Neural cell (in vitro differentiated cells): ENCODE measurements at regions not wholly inside any gene's neighbourhood (a gene's known extent, or its start where the extent isn't known, plus 50 kb on each side); places are given as distances from the start of the nearest gene placed in this dataset.

ENCODE experiments used
- H2AFZ ChIP-seq: fragments of 200-600, 300-800 bp; sonication (generic), shearing (Covaris generic); 2 replicates; pipeline ENCODE4 v1.6.0; 2014; ENCODE audit warnings: low read depth, mild to moderate bottlenecking, antibody characterized with exemption, low read length, moderate library complexity
- H3F3A ChIP-seq: fragments of 200-600 bp; shearing (Covaris generic); 2 replicates; pipeline ENCODE4 v1.6.1; 2016; ENCODE audit warnings: mild to moderate bottlenecking, moderate library complexity, mixed read lengths, antibody characterized with exemption, low read length; ENCODE audit not compliant: insufficient read depth, poor library complexity, severe bottlenecking
- H3K27ac ChIP-seq: fragments of 200-600, 300-800 bp; sonication (generic), shearing (Covaris generic); 2 replicates; pipeline ENCODE4 v1.5.1; 2014; ENCODE audit warnings: mild to moderate bottlenecking, low read length, moderate library complexity
- H3K27me3 ChIP-seq: fragments of 300-800, 200-600 bp; sonication (generic), shearing (Covaris generic); 2 replicates; pipeline ENCODE4 v1.6.0; 2014; ENCODE audit warnings: mild to moderate bottlenecking, low read depth, low read length, moderate library complexity; ENCODE audit not compliant: insufficient read depth
- H3K36me3 ChIP-seq: fragments of 300-800, 200-600 bp; sonication (generic), shearing (Covaris generic); 2 replicates; pipeline ENCODE4 v1.5.1; 2014; ENCODE audit warnings: mild to moderate bottlenecking, antibody characterized with exemption, low read length, moderate library complexity; ENCODE audit not compliant: insufficient read depth
- H3K4me2 ChIP-seq: fragments of 300-800, 200-600 bp; sonication (generic), shearing (Covaris generic); 2 replicates; pipeline ENCODE4 v1.6.0; 2014; ENCODE audit warnings: mild to moderate bottlenecking, low read length
- H3K4me3 ChIP-seq: fragments of 300-800, 200-600 bp; sonication (generic), shearing (Covaris generic); 2 replicates; pipeline ENCODE4 v1.5.1; 2014; ENCODE audit warnings: mild to moderate bottlenecking, low read length, moderate library complexity
- H3K79me2 ChIP-seq: fragments of 200-600 bp; shearing (Covaris generic); replicated peaks from 2 replicates; pipeline ENCODE4 v1.6.0; 2014; ENCODE audit warnings: mild to moderate bottlenecking, low read length, moderate library complexity; ENCODE audit not compliant: insufficient read depth
- H3K9ac ChIP-seq: fragments of 300-800, 200-600 bp; sonication (generic), shearing (Covaris generic); 2 replicates; pipeline ENCODE4 v1.6.1; 2016; ENCODE audit warnings: mild to moderate bottlenecking, low read length, mixed read lengths
- H3K9me2 ChIP-seq: fragments of 200-600 bp; shearing (Covaris generic); 2 replicates; pipeline ENCODE4 v1.6.1; 2016; ENCODE audit warnings: mild to moderate bottlenecking, low read length, mixed read lengths; ENCODE audit not compliant: insufficient read depth
- H3K9me3 ChIP-seq: fragments of 200-600, 300-800 bp; sonication (generic), shearing (Covaris generic); 2 replicates; pipeline ENCODE4 v1.6.1; 2016; ENCODE audit warnings: mild to moderate bottlenecking, mixed run types, low read length, moderate library complexity, mixed read lengths
- H4K20me1 ChIP-seq: fragments of 200-600 bp; shearing (Covaris generic); 2 replicates; pipeline ENCODE4 v1.6.1; 2016; ENCODE audit warnings: mild to moderate bottlenecking, mixed run types; ENCODE audit not compliant: insufficient read depth
- CTCF ChIP-seq: fragments of 450-650 bp; IDR thresholded peaks from 2 replicates; pipeline ENCODE4 v1.5.1; 2014; ENCODE audit warnings: antibody characterized with exemption, mild to moderate bottlenecking, moderate library complexity; ENCODE audit not compliant: poor library complexity, severe bottlenecking
- EP300 ChIP-seq: fragments of 450-650 bp; conservative IDR thresholded peaks from 2 replicates; pipeline ENCODE4 v1.6.1; 2014; ENCODE audit warnings: antibody characterized with exemption, mild to moderate bottlenecking, moderate library complexity; ENCODE audit not compliant: poor library complexity, severe bottlenecking
- EZH2 ChIP-seq: fragments of 200-600, 300-800 bp; shearing (Covaris generic), sonication (generic); IDR thresholded peaks from 2 replicates; pipeline ENCODE4 v1.6.1; 2014; ENCODE audit warnings: antibody characterized with exemption, low read length, borderline replicate concordance, mild to moderate bottlenecking; ENCODE audit not compliant: insufficient read depth, poor library complexity, severe bottlenecking
- MXI1 ChIP-seq: fragments of 450-650 bp; conservative IDR thresholded peaks from 2 replicates; pipeline ENCODE4 v1.6.1; 2014; ENCODE audit warnings: antibody characterized with exemption, mild to moderate bottlenecking; ENCODE audit not compliant: poor library complexity, severe bottlenecking
- POLR2AphosphoS5 ChIP-seq: IDR thresholded peaks from 2 replicates; pipeline ENCODE4 v1.6.1; 2012
- RAD21 ChIP-seq: fragments of 450-650 bp; conservative IDR thresholded peaks from 2 replicates; pipeline ENCODE4 v1.6.1; 2014; ENCODE audit warnings: antibody characterized with exemption, mild to moderate bottlenecking, moderate library complexity
- REST ChIP-seq: IDR thresholded peaks from 2 replicates; pipeline ENCODE4 v1.6.1; 2012; ENCODE audit warnings: borderline replicate concordance
- SMC3 ChIP-seq: fragments of 450-650 bp; conservative IDR thresholded peaks from 2 replicates; pipeline ENCODE4 v1.6.1; 2014; ENCODE audit warnings: antibody characterized with exemption, mild to moderate bottlenecking, moderate library complexity; ENCODE audit not compliant: poor library complexity
- TAF1 ChIP-seq: IDR thresholded peaks from 2 replicates; pipeline ENCODE4 v1.6.1; 2012; ENCODE audit warnings: low read depth

- no peaks in the 10 kb centered on the region for H3K79me2 ChIP-seq
- H3K4me2 ChIP-seq: no peak overlapping the region
- no peaks in the 10 kb centered on the region for H3K36me3 ChIP-seq
- H3K9me2 ChIP-seq: no peaks in the 10 kb centered on the region
- H2AFZ ChIP-seq: no peak overlapping the region
- no peak for TF ChIP-seq POLR2AphosphoS5
- TF ChIP-seq REST: no peak
- TF ChIP-seq CTCF: no peak
- no peak for TF ChIP-seq EP300
- TF ChIP-seq SMC3: no peak
- no peak for TF ChIP-seq EZH2
- no peak for TF ChIP-seq TAF1
- no peak for TF ChIP-seq RAD21
- TF ChIP-seq MXI1: no peak
- no peak overlapping the region for H3K4me3 ChIP-seq
- no peaks in the 10 kb centered on the region for H4K20me1 ChIP-seq
- H3F3A ChIP-seq: no peaks in the 10 kb centered on the region
- no peaks in the 10 kb centered on the region for H3K9me3 ChIP-seq
- no peak overlapping the region for H3K9ac ChIP-seq
- H3K27ac ChIP-seq: no peak overlapping the region
- H3K27me3 ChIP-seq: no peaks in the 10 kb centered on the region
These were observed 205.9 kb downstream of the RSL24D1 start for GRCh38 chr15:54990793-54991192.

GRCh38 chr15:54987881-54988280 lies 208.9 kb downstream of the RSL24D1 start:
- H3K27me3 ChIP-seq: no peaks in the 10 kb centered on the region
- H3K79me2 ChIP-seq: no peaks in the 10 kb centered on the region
- H3K36me3 ChIP-seq: no peaks in the 10 kb centered on the region
- no peak overlapping the region for H3K9ac ChIP-seq
- H4K20me1 ChIP-seq: no peaks in the 10 kb centered on the region
- no peak overlapping the region for H2AFZ ChIP-seq
- no peak overlapping the region for H3K27ac ChIP-seq
- H3F3A ChIP-seq: no peaks in the 10 kb centered on the region
- no peak overlapping the region for H3K4me3 ChIP-seq
- no peaks in the 10 kb centered on the region for H3K9me2 ChIP-seq
- H3K4me2 ChIP-seq: no peak overlapping the region
- H3K9me3 ChIP-seq: no peaks in the 10 kb centered on the region
- TF ChIP-seq EZH2 (no peak), RAD21 (no peak), REST (no peak), TAF1 (no peak), MXI1 (no peak), POLR2AphosphoS5 (no peak), CTCF (no peak), EP300 (no peak), SMC3 (no peak)
